Memory B cell (primary cell): ENCODE measurements at regions not wholly inside any gene's neighbourhood (a gene's known extent, or its start where the extent isn't known, plus 50 kb on each side); places are given as distances from the start of the nearest gene placed in this dataset.

Experiments
- ATAC-seq: fragments of 150-1000 bp; cut with Tn5 transposase; 2 replicates; pipeline ENCODE4 v1.10.0; 2021; ENCODE audit warnings: low read depth, mild to moderate bottlenecking, moderate library complexity
- DNase-seq, 2 donors: peaks; one replicate each; pipeline ENCODE4 v3.0.0; 2022; ENCODE audit warnings: low spot score in 2 of 2
- H3K27ac Mint-ChIP-seq: one replicate; pipeline ENCODE4 v1.8.0; 2022; ENCODE audit warnings: mild to moderate bottlenecking, moderate library complexity, mixed read lengths
- H3K27me3 Mint-ChIP-seq: one replicate; pipeline ENCODE4 v1.8.0; 2022; ENCODE audit warnings: mixed read lengths
- H3K36me3 Mint-ChIP-seq: one replicate; pipeline ENCODE4 v1.8.0; 2022; ENCODE audit warnings: mild to moderate bottlenecking, mixed read lengths
- H3K4me1 Mint-ChIP-seq: one replicate; pipeline ENCODE4 v1.8.0; 2022; ENCODE audit warnings: mixed read lengths
- H3K4me3 Mint-ChIP-seq: one replicate; pipeline ENCODE4 v1.8.0; 2022; ENCODE audit warnings: mild to moderate bottlenecking, moderate library complexity, mixed read lengths
- H3K9me3 Mint-ChIP-seq: one replicate; pipeline ENCODE4 v1.8.0; 2022; ENCODE audit warnings: mixed read lengths

GRCh38 chr3:28672406-28672805, 323.8 kb upstream of the AZI2 start:
- no peaks in the 10 kb centered on the region for H3K4me1 Mint-ChIP-seq
- no peak overlapping the region for H3K27ac Mint-ChIP-seq
- peaks cover 2% of the 10 kb centered on the region for H3K9me3 Mint-ChIP-seq
- ATAC-seq: no peak
- DNase-seq: no peak
- no peak overlapping the region for H3K4me3 Mint-ChIP-seq
- H3K27me3 Mint-ChIP-seq: peaks cover 3% of the 10 kb centered on the region
- no peaks in the 10 kb centered on the region for H3K36me3 Mint-ChIP-seq

- Mint-ChIP-seq H3K27me3 (peaks cover 3% of the 10 kb centered on the region), H3K4me1 (no peaks in the 10 kb centered on the region), H3K27ac (no peak overlapping the region), H3K9me3 (peaks cover 2% of the 10 kb centered on the region), H3K4me3 (no peak overlapping the region), H3K36me3 (no peaks in the 10 kb centered on the region)
- DNase-seq (no peak), ATAC-seq (no peak)
These were observed 324.8 kb upstream of the AZI2 start for GRCh38 chr3:28673446-28673845.

- peaks cover 3% of the 10 kb centered on the region for H3K27me3 Mint-ChIP-seq
- no peak overlapping the region for H3K4me3 Mint-ChIP-seq
- no peak overlapping the region for H3K27ac Mint-ChIP-seq
- no peaks in the 10 kb centered on the region for H3K4me1 Mint-ChIP-seq
- no peak for ATAC-seq
- H3K36me3 Mint-ChIP-seq: no peaks in the 10 kb centered on the region
- H3K9me3 Mint-ChIP-seq: peaks cover 2% of the 10 kb centered on the region
- DNase-seq: no peak
These were observed 325.6 kb upstream of the AZI2 start for GRCh38 chr3:28674212-28674611.

- DNase-seq (no peak), ATAC-seq (no peak)
- Mint-ChIP-seq H3K4me1 (no peaks in the 10 kb centered on the region), H3K36me3 (no peaks in the 10 kb centered on the region), H3K4me3 (no peak overlapping the region), H3K27me3 (peaks cover 3% of the 10 kb centered on the region), H3K27ac (no peak overlapping the region), H3K9me3 (peaks cover 2% of the 10 kb centered on the region)
These were observed 329.0 kb upstream of the AZI2 start for GRCh38 chr3:28677581-28677980.

DNA sequence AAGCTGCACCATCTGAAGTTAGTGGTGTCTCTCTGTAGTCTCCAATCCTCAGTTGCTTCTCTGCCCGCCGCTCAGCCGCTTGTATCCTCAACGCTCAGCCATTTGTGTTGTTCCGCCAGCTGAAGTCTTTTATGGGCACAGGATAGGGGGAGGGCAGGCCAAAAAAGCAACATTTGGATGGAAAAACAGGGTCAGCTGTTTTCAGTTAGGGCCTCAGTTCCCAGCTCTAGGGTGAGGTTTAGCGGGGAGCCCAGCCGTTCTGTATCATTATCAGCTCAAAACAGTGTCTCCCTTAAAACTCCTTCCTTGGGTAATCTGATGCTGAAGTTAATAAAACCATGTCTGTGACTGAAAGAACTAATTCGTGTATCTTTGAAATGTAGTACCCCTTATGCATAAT, 329.5 kb upstream of the AZI2 start:
- DNase-seq (no peak), ATAC-seq (no peak)
- H3K4me1 Mint-ChIP-seq: no peaks in the 10 kb centered on the region
- no peaks in the 10 kb centered on the region for H3K36me3 Mint-ChIP-seq
- peaks cover 2% of the 10 kb centered on the region for H3K9me3 Mint-ChIP-seq
- H3K27me3 Mint-ChIP-seq: peaks cover 3% of the 10 kb centered on the region
- H3K27ac Mint-ChIP-seq: no peak overlapping the region
- H3K4me3 Mint-ChIP-seq: no peak overlapping the region

GRCh38 chr3:28680050-28680449, 331.4 kb upstream of the AZI2 start:
- peaks cover 2% of the 10 kb centered on the region for H3K27me3 Mint-ChIP-seq
- no peaks in the 10 kb centered on the region for H3K36me3 Mint-ChIP-seq
- no peak for DNase-seq
- no peak overlapping the region for H3K4me3 Mint-ChIP-seq
- peaks cover 4% of the 10 kb centered on the region for H3K9me3 Mint-ChIP-seq
- ATAC-seq: no peak
- no peaks in the 10 kb centered on the region for H3K4me1 Mint-ChIP-seq
- H3K27ac Mint-ChIP-seq: no peak overlapping the region

- H3K9me3 Mint-ChIP-seq: peaks cover 3% of the 10 kb centered on the region
- ATAC-seq (no peak), DNase-seq (no peak)
- H3K36me3 Mint-ChIP-seq: no peaks in the 10 kb centered on the region
- H3K27ac Mint-ChIP-seq: no peak overlapping the region
- H3K27me3 Mint-ChIP-seq: no peaks in the 10 kb centered on the region
- H3K4me3 Mint-ChIP-seq: no peak overlapping the region
- H3K4me1 Mint-ChIP-seq: no peaks in the 10 kb centered on the region
These were observed 333.5 kb upstream of the AZI2 start for GRCh38 chr3:28682121-28682520.

DNA sequence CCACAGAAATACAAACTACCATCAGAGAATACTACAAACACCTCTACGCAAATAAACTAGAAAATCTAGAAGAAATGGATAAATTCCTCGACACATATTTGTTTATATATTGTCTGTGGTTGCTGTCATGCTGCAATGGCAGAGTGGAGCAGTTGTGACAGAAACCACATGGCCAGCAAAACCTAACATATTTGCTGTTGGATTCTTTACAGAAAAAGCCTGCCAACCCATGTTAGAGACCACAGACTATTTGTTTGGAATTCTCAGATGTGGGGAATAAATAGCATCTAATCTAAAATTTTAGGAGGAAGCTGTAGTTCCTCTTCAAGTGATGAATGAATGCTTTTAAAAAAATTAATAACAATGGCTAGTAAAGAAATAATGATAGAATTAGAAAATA, 341.6 kb upstream of the AZI2 start:
- DNase-seq (no peak), ATAC-seq (no peak)
- Mint-ChIP-seq H3K9me3 (no peaks in the 10 kb centered on the region), H3K36me3 (no peaks in the 10 kb centered on the region), H3K27me3 (no peaks in the 10 kb centered on the region), H3K4me3 (no peak overlapping the region), H3K27ac (no peak overlapping the region), H3K4me1 (no peaks in the 10 kb centered on the region)

- ATAC-seq (no peak), DNase-seq (no peak)
- no peaks in the 10 kb centered on the region for H3K36me3 Mint-ChIP-seq
- H3K27ac Mint-ChIP-seq: no peak overlapping the region
- H3K9me3 Mint-ChIP-seq: no peaks in the 10 kb centered on the region
- H3K27me3 Mint-ChIP-seq: no peaks in the 10 kb centered on the region
- H3K4me3 Mint-ChIP-seq: no peak overlapping the region
- H3K4me1 Mint-ChIP-seq: no peaks in the 10 kb centered on the region
These were observed 350.1 kb upstream of the AZI2 start for GRCh38 chr3:28698706-28699105.

- DNase-seq (no peak), ATAC-seq (no peak)
- Mint-ChIP-seq H3K9me3 (no peaks in the 10 kb centered on the region), H3K27ac (no peak overlapping the region), H3K36me3 (no peaks in the 10 kb centered on the region), H3K4me3 (no peak overlapping the region), H3K27me3 (no peaks in the 10 kb centered on the region), H3K4me1 (no peaks in the 10 kb centered on the region)
These were observed 350.7 kb upstream of the AZI2 start for GRCh38 chr3:28699283-28699682.

DNA sequence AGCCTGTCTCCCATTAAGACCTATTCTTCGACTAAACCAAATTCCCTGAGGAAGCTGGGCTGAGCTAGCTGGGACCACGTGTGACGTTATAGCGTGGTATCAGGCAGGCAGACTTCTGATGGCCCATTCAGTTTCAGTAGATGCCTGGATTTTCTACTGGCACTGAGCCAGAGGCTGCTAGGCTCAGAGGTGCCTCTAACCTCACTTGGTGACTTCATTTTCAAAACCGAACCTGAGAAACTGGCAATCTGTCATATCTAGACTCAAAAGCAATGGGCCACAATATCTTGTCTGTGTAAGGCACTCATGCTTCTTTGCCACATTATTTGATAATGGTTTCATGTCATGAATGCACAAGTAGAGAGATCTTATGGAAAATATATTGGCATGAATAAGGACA, 352.1 kb upstream of the AZI2 start:
- ATAC-seq (no peak), DNase-seq (no peak)
- H3K36me3 Mint-ChIP-seq: no peaks in the 10 kb centered on the region
- H3K9me3 Mint-ChIP-seq: no peaks in the 10 kb centered on the region
- H3K27ac Mint-ChIP-seq: no peak overlapping the region
- H3K27me3 Mint-ChIP-seq: no peaks in the 10 kb centered on the region
- no peak overlapping the region for H3K4me3 Mint-ChIP-seq
- H3K4me1 Mint-ChIP-seq: no peaks in the 10 kb centered on the region

DNA sequence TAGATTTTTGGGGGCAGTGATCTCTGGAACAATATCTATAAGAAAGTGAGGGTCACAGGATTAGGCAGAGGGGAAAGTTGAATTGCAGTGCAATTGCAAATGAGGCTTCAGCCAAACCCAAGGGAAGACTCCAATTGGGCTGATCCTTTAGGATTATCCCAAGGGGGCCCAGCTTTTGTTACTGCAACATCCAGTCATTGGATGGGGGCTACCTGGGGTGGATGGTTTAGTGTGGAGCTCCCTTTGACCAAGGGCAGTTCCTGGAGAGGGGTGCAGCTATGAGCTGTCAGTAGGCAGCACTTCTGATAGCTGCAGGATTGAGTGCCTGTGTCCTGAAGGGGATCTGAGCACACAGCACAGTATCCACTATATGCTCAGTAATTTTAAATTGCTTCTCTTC, 355.2 kb upstream of the AZI2 start:
- no peaks in the 10 kb centered on the region for H3K36me3 Mint-ChIP-seq
- no peaks in the 10 kb centered on the region for H3K27me3 Mint-ChIP-seq
- ATAC-seq (no peak), DNase-seq (no peak)
- peaks cover 2% of the 10 kb centered on the region for H3K9me3 Mint-ChIP-seq
- H3K27ac Mint-ChIP-seq: no peak overlapping the region
- no peak overlapping the region for H3K4me3 Mint-ChIP-seq
- no peaks in the 10 kb centered on the region for H3K4me1 Mint-ChIP-seq

- H3K27me3 Mint-ChIP-seq: peaks cover 1% of the 10 kb centered on the region
- H3K9me3 Mint-ChIP-seq: peaks cover 3% of the 10 kb centered on the region
- no peaks in the 10 kb centered on the region for H3K4me1 Mint-ChIP-seq
- DNase-seq (no peak), ATAC-seq (no peak)
- H3K4me3 Mint-ChIP-seq: no peak overlapping the region
- no peaks in the 10 kb centered on the region for H3K36me3 Mint-ChIP-seq
- no peak overlapping the region for H3K27ac Mint-ChIP-seq
These were observed 362.7 kb upstream of the AZI2 start for GRCh38 chr3:28711293-28711692.

DNA sequence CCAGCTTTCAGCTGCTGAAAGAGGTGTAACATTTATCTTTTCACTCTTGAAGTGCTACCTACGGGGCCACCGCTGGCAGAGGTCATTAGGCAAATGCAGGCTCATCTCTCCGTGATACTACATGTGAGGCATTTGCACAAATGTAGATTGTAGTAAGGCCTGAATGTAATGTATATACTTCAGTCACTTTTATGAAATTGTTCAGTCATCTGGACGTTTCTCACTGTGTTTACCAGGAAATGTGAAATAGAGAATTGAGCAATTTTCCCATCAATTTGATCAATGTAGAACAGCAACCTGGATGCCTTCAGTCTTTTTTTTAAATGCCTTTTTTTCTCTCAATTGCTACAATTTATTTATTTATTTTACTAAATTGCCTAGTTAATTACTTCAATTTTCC, 368.3 kb upstream of the AZI2 start:
- peaks cover 1% of the 10 kb centered on the region for H3K27me3 Mint-ChIP-seq
- ATAC-seq (no peak), DNase-seq (no peak)
- H3K4me1 Mint-ChIP-seq: no peaks in the 10 kb centered on the region
- H3K27ac Mint-ChIP-seq: no peak overlapping the region
- H3K4me3 Mint-ChIP-seq: no peak overlapping the region
- H3K9me3 Mint-ChIP-seq: peaks cover 5% of the 10 kb centered on the region
- no peaks in the 10 kb centered on the region for H3K36me3 Mint-ChIP-seq

- no peak for ATAC-seq
- no peak overlapping the region for H3K4me3 Mint-ChIP-seq
- H3K4me1 Mint-ChIP-seq: no peaks in the 10 kb centered on the region
These were observed 369.6 kb upstream of the AZI2 start for GRCh38 chr3:28718074-28718849.

More at GRCh38 chr3:28718074-28718849, 369.6 kb upstream of the AZI2 start:
- peaks cover 5% of the 10 kb centered on the region for H3K9me3 Mint-ChIP-seq
- H3K27me3 Mint-ChIP-seq: peaks cover 1% of the 10 kb centered on the region
- H3K27ac Mint-ChIP-seq: no peak overlapping the region
- no peak for DNase-seq
- no peaks in the 10 kb centered on the region for H3K36me3 Mint-ChIP-seq
